ENCODE measurements at regions not wholly inside any gene's neighbourhood (a gene's known extent, or its start where the extent isn't known, plus 50 kb on each side); places are given as distances from the start of the nearest gene placed in this dataset.

GRCh38 chr1:232725305-232726047 is 79.7 kb upstream of the MAP10 start:
- no peak overlapping the region for H3K27ac ChIP-seq
- no peak overlapping the region for H3K4me3 ChIP-seq
- H3K9me3 ChIP-seq, result no peaks in the 10 kb centered on the region
- no peak for DNase-seq
- no peaks in the 10 kb centered on the region for H3K27me3 ChIP-seq
- no peaks in the 10 kb centered on the region for H3K36me3 ChIP-seq
- intact Hi-C loops (cut with DNase I; ENCODE audit: low total_unique reads), result no loop called here
- TF ChIP-seq, protein P1, sequence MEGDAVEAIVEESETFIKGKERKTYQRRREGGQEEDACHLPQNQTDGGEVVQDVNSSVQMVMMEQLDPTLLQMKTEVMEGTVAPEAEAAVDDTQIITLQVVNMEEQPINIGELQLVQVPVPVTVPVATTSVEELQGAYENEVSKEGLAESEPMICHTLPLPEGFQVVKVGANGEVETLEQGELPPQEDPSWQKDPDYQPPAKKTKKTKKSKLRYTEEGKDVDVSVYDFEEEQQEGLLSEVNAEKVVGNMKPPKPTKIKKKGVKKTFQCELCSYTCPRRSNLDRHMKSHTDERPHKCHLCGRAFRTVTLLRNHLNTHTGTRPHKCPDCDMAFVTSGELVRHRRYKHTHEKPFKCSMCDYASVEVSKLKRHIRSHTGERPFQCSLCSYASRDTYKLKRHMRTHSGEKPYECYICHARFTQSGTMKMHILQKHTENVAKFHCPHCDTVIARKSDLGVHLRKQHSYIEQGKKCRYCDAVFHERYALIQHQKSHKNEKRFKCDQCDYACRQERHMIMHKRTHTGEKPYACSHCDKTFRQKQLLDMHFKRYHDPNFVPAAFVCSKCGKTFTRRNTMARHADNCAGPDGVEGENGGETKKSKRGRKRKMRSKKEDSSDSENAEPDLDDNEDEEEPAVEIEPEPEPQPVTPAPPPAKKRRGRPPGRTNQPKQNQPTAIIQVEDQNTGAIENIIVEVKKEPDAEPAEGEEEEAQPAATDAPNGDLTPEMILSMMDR (IDR thresholded peaks at IDR 0.05), result no peak
- H3K4me1 ChIP-seq, result no peaks in the 10 kb centered on the region

GRCh38 chr1:232726048-232726779 is 79.0 kb upstream of the MAP10 start:
- H3K9me3 ChIP-seq, result no peaks in the 10 kb centered on the region

GRCh38 chr1:232728507-232729263 is 76.5 kb upstream of the MAP10 start:
- Histone ChIP-seq H3K27ac (peak overlapping the region; percentile 37 to 59), H3K4me1 (no peaks in the 10 kb centered on the region), H3K36me3 (no peaks in the 10 kb centered on the region), H3K9me3 (no peaks in the 10 kb centered on the region), H3K27me3 (peaks cover 0 to 1% of the 10 kb centered on the region in 2 donors), H3K4me3 (no peak overlapping the region)
- no peak for TF ChIP-seq POLR2A (IDR thresholded peaks at IDR 0.05)
- TF ChIP-seq, protein P1 (IDR thresholded peaks at IDR 0.05), result no peak
- DNase-seq, result peak in 1 of 2 donors; percentile 23
- intact Hi-C loops (cut with DNase I; ENCODE audit: low total_unique reads), result no loop called here

More at GRCh38 chr1:232726048-232726779, 79.0 kb upstream of the MAP10 start:
- H3K27ac ChIP-seq, result no peak overlapping the region
- intact Hi-C loops (cut with DNase I; ENCODE audit: low total_unique reads), result no loop called here
- no peak for DNase-seq
- no peaks in the 10 kb centered on the region for H3K27me3 ChIP-seq
- no peaks in the 10 kb centered on the region for H3K4me1 ChIP-seq
- no peaks in the 10 kb centered on the region for H3K36me3 ChIP-seq
- TF ChIP-seq, protein P1 (IDR thresholded peaks at IDR 0.05), result no peak
- no peak for TF ChIP-seq POLR2A (IDR thresholded peaks at IDR 0.05)
- no peak overlapping the region for H3K4me3 ChIP-seq

GRCh38 chr1:232732344-232732910 is 72.8 kb upstream of the MAP10 start:
- Histone ChIP-seq H3K27ac (no peak overlapping the region), H3K36me3 (no peaks in the 10 kb centered on the region), H3K27me3 (peaks cover 0 to 3% of the 10 kb centered on the region in 2 donors), H3K4me3 (no peak overlapping the region), H3K4me1 (no peaks in the 10 kb centered on the region), H3K9me3 (no peaks in the 10 kb centered on the region)
- DNase-seq, result no peak
- intact Hi-C loops (cut with DNase I; ENCODE audit: low total_unique reads), result no loop called here
- TF ChIP-seq, protein P1 (IDR thresholded peaks at IDR 0.05), result no peak
- no peak for TF ChIP-seq POLR2A (IDR thresholded peaks at IDR 0.05)
